ENCODE measurements at regions not wholly inside any gene's neighbourhood (a gene's known extent, or its start where the extent isn't known, plus 50 kb on each side); places are given as distances from the start of the nearest gene placed in this dataset.

DNA sequence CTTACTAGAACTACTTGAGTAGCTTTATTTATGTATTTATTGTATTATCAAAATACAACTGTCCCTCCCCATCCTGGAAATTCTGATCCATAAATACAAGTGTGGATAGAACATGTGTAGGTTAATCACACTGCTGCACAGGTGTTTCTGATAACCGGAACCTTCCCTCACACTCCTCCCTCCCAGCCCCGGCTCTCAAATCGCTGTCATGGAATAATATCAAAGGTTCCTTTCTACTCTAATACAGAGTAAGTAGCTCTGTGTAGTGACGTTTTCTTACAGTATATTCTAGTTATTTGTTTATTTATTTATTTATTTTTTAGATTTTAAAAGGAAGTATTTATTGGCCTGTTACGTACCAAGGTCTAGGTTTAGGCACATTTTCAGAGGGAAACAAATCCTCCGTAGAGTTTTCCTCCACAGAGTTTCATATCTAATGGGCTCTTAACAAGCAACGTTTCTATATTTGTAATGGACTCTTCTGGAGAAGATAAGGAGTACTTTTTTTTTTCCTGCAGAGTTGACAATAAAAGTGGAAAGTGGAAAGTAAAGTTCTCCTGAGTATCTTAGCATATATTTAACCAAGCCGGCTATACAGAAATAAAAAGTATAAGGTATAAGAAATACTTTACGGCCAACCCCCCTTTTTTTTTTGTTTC, 129.0 kb upstream of the CARD18 start:
- no peaks in the 10 kb centered on the region for H4K20me1 ChIP-seq (replicated peaks; ENCODE audit: control insufficient read depth, insufficient read depth, low read length)
- intact Hi-C loops (cut with micrococcal nuclease) = no loop called here
- in situ Hi-C loops (cut with MboI) = no loop called here
- no peak overlapping the region for H3K27ac ChIP-seq (ENCODE audit: extremely low read depth, low read depth, low read length)
- H3K9ac ChIP-seq (ENCODE audit: insufficient read depth in 1 of 2, low read depth in 2 of 2, low read length in 2 of 2) = no peak overlapping the region
- H3K36me3 ChIP-seq (ENCODE audit: control insufficient read depth, insufficient read depth, low read length) = no peaks in the 10 kb centered on the region
- FAIRE-seq = no peak
- no peaks in the 10 kb centered on the region for H3K9me1 ChIP-seq (ENCODE audit: control insufficient read depth, insufficient read depth, low read length)
- no peak overlapping the region for H2AFZ ChIP-seq (ENCODE audit: low read depth, low read length)
- TF ChIP-seq, protein P1, sequence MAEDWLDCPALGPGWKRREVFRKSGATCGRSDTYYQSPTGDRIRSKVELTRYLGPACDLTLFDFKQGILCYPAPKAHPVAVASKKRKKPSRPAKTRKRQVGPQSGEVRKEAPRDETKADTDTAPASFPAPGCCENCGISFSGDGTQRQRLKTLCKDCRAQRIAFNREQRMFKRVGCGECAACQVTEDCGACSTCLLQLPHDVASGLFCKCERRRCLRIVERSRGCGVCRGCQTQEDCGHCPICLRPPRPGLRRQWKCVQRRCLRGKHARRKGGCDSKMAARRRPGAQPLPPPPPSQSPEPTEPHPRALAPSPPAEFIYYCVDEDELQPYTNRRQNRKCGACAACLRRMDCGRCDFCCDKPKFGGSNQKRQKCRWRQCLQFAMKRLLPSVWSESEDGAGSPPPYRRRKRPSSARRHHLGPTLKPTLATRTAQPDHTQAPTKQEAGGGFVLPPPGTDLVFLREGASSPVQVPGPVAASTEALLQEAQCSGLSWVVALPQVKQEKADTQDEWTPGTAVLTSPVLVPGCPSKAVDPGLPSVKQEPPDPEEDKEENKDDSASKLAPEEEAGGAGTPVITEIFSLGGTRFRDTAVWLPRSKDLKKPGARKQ (CRISPR knock-in tag; IDR thresholded peaks at IDR 0.05) = no peak
- TF ChIP-seq TCF7 (IDR thresholded peaks at IDR 0.05; ENCODE audit: borderline replicate concordance) (no peak), ELF4 (CRISPR knock-in tag; IDR thresholded peaks at IDR 0.05) (no peak), PATZ1 (CRISPR knock-in tag; IDR thresholded peaks at IDR 0.05; ENCODE audit: borderline replicate concordance) (no peak), ZNF253 (CRISPR knock-in tag; conservative IDR thresholded peaks at IDR 0.05) (no peak), SMARCE1 (IDR thresholded peaks at IDR 0.05) (no peak), NCOA6 (IDR thresholded peaks at IDR 0.05) (no peak), YY1 (IDR thresholded peaks at IDR 0.05; ENCODE audit: borderline replicate concordance in 1 of 3, control insufficient read depth in 1 of 3, extremely low read depth in 1 of 3, insufficient read depth in 3 of 3, insufficient read length in 1 of 3, insufficient replicate concordance in 2 of 3, low read depth in 1 of 3, low read length in 2 of 3) (no peak)
- TF ChIP-seq, protein P2, sequence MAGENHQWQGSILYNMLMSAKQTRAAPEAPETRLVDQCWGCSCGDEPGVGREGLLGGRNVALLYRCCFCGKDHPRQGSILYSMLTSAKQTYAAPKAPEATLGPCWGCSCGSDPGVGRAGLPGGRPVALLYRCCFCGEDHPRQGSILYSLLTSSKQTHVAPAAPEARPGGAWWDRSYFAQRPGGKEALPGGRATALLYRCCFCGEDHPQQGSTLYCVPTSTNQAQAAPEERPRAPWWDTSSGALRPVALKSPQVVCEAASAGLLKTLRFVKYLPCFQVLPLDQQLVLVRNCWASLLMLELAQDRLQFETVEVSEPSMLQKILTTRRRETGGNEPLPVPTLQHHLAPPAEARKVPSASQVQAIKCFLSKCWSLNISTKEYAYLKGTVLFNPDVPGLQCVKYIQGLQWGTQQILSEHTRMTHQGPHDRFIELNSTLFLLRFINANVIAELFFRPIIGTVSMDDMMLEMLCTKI (IDR thresholded peaks at IDR 0.05; ENCODE audit: partially characterized antibody) = no peak
- TF ChIP-seq, protein P3, sequence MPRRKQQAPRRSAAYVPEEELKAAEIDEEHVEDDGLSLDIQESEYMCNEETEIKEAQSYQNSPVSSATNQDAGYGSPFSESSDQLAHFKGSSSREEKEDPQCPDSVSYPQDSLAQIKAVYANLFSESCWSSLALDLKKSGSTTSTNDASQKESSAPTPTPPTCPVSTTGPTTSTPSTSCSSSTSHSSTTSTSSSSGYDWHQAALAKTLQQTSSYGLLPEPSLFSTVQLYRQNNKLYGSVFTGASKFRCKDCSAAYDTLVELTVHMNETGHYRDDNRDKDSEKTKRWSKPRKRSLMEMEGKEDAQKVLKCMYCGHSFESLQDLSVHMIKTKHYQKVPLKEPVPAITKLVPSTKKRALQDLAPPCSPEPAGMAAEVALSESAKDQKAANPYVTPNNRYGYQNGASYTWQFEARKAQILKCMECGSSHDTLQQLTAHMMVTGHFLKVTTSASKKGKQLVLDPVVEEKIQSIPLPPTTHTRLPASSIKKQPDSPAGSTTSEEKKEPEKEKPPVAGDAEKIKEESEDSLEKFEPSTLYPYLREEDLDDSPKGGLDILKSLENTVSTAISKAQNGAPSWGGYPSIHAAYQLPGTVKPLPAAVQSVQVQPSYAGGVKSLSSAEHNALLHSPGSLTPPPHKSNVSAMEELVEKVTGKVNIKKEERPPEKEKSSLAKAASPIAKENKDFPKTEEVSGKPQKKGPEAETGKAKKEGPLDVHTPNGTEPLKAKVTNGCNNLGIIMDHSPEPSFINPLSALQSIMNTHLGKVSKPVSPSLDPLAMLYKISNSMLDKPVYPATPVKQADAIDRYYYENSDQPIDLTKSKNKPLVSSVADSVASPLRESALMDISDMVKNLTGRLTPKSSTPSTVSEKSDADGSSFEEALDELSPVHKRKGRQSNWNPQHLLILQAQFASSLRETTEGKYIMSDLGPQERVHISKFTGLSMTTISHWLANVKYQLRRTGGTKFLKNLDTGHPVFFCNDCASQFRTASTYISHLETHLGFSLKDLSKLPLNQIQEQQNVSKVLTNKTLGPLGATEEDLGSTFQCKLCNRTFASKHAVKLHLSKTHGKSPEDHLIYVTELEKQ (CRISPR knock-in tag; IDR thresholded peaks at IDR 0.05) = no peak
- no peaks in the 10 kb centered on the region for H3K9me3 ChIP-seq (replicated peaks; ENCODE audit: control insufficient read depth, insufficient read depth, low read depth, low read length)
- DNase-seq (ENCODE audit: extremely low read depth in 1 of 4, low spot score in 3 of 4) = no peak
- ATAC-seq = no peak
- H3K4me3 ChIP-seq = no peak overlapping the region
- ChIA-PET POLR2A (no interaction called here), CTCF (ENCODE audit: low intra/inter-chr PET ratio) (no interaction called here)
- no peaks in the 10 kb centered on the region for H3K27me3 ChIP-seq (ENCODE audit: control insufficient read depth in 2 of 2, insufficient read depth in 2 of 2, low read length in 2 of 2)
- WGBS (ENCODE audit: insufficient coverage, low coverage, missing lambda C conversion rate) = 56% methylated on average over 9 of the region's 9 CpGs
- H3K4me2 ChIP-seq (ENCODE audit: insufficient read depth, low read length) = no peak overlapping the region
- H3K4me1 ChIP-seq (replicated peaks in 1 of 2; ENCODE audit: control insufficient read depth in 2 of 2, insufficient read depth in 2 of 2, low read length in 2 of 2) = no peaks in the 10 kb centered on the region
- BruUV-seq (replicated peaks) = no TSS peak
- no peaks in the 10 kb centered on the region for H3K79me2 ChIP-seq (ENCODE audit: control insufficient read depth, insufficient read depth, low read length)
